PC-9 (cell line): ENCODE measurements at regions not wholly inside any gene's neighbourhood (a gene's known extent, or its start where the extent isn't known, plus 50 kb on each side); places are given as distances from the start of the nearest gene placed in this dataset.

Experiments used
- CTCF ChIP-seq: fragments of 200-600 bp; sonication (generic); conservative IDR thresholded peaks from 2 replicates; pipeline ENCODE4 v1.6.1; 2017; ENCODE audit warnings: mixed run types, antibody characterized with exemption, mild to moderate bottlenecking, moderate library complexity
- EZH2 ChIP-seq: fragments of 200-600 bp; sonication (generic); IDR thresholded peaks from 2 replicates; pipeline ENCODE4 v1.8.0; 2017; ENCODE audit warnings: antibody characterized with exemption, low read depth

- no peak for TF ChIP-seq CTCF
- no peak for TF ChIP-seq EZH2
Measured at GRCh38 chrX:150087612-150088011, 149.3 kb upstream of the EOLA2 start.
